GM18909 (cell line): ENCODE measurements at regions not wholly inside any gene's neighbourhood (a gene's known extent, or its start where the extent isn't known, plus 50 kb on each side); places are given as distances from the start of the nearest gene placed in this dataset.

Experiments used
- ATAC-seq: cut with Tn5 transposase; IDR thresholded peaks from one replicate; pipeline ENCODE4 v1.9.1; 2021; ENCODE audit warnings: mild to moderate bottlenecking; ENCODE audit not compliant: unreplicated experiment, poor library complexity

GRCh38 chr15:70189826-70190695 lies 92.3 kb upstream of the TLE3 start:
- ATAC-seq, result no peak

- ATAC-seq, result no peak
These were observed 90.6 kb upstream of the TLE3 start for GRCh38 chr15:70188286-70188685.

- ATAC-seq, result no peak
These were observed 89.6 kb upstream of the TLE3 start for GRCh38 chr15:70187331-70187730.

GRCh38 chr15:70186152-70186551 lies 88.4 kb upstream of the TLE3 start:
- ATAC-seq, result no peak

- no peak for ATAC-seq
These were observed 87.6 kb upstream of the TLE3 start for GRCh38 chr15:70185251-70185711.

- no peak for ATAC-seq
These were observed 85.4 kb upstream of the TLE3 start for GRCh38 chr15:70182858-70183695.

GRCh38 chr15:70181626-70182255 lies 84.0 kb upstream of the TLE3 start:
- ATAC-seq, result no peak

GRCh38 chr15:70180186-70180875 lies 82.6 kb upstream of the TLE3 start:
- ATAC-seq, result no peak

- no peak for ATAC-seq
These were observed 81.7 kb upstream of the TLE3 start for GRCh38 chr15:70179309-70179892.

GRCh38 chr15:70178335-70179084 lies 80.8 kb upstream of the TLE3 start:
- ATAC-seq, result no peak

GRCh38 chr15:70172566-70173225 lies 75.0 kb upstream of the TLE3 start:
- ATAC-seq, result no peak

GRCh38 chr15:70172124-70172523 lies 74.4 kb upstream of the TLE3 start:
- no peak for ATAC-seq

GRCh38 chr15:70171256-70171886 lies 73.7 kb upstream of the TLE3 start:
- ATAC-seq, result no peak

GRCh38 chr15:70170096-70170699 lies 72.5 kb upstream of the TLE3 start:
- no peak for ATAC-seq

- ATAC-seq, result no peak
These were observed 71.4 kb upstream of the TLE3 start for GRCh38 chr15:70169147-70169546.

- no peak for ATAC-seq
These were observed 69.4 kb upstream of the TLE3 start for GRCh38 chr15:70167155-70167554.

- no peak for ATAC-seq
These were observed 68.9 kb upstream of the TLE3 start for GRCh38 chr15:70166506-70167087.
